Neuronal stem cell (in vitro differentiated cells): ENCODE measurements at regions not wholly inside any gene's neighbourhood (a gene's known extent, or its start where the extent isn't known, plus 50 kb on each side); places are given as distances from the start of the nearest gene placed in this dataset.

ENCODE experiments used
- DNase-seq: peaks from one replicate; pipeline ENCODE4 v3.0.0-alpha.2; 2013; ENCODE audit warnings: low spot score
- H2AFZ ChIP-seq: one replicate; pipeline ENCODE4 v1.6.1; 2013; ENCODE audit warnings: mild to moderate bottlenecking, low read length, inconsistent platforms
- H2AK5ac ChIP-seq: 2 replicates; pipeline ENCODE4 v1.6.1; 2013; ENCODE audit warnings: low read depth, mild to moderate bottlenecking, inconsistent platforms, low read length, moderate library complexity, mixed read lengths
- H2BK120ac ChIP-seq: 2 replicates; pipeline ENCODE4 v1.6.1; 2013; ENCODE audit warnings: low read depth, mild to moderate bottlenecking, inconsistent platforms, low read length, moderate library complexity, mixed read lengths
- H2BK12ac ChIP-seq: one replicate; pipeline ENCODE4 v1.6.1; 2013; ENCODE audit warnings: low read length, inconsistent platforms
- H2BK15ac ChIP-seq: 2 replicates; pipeline ENCODE4 v1.6.1; 2013; ENCODE audit warnings: mild to moderate bottlenecking, low read length, inconsistent platforms, mixed read lengths
- H2BK5ac ChIP-seq: one replicate; pipeline ENCODE4 v1.6.1; 2013; ENCODE audit warnings: inconsistent platforms, mild to moderate bottlenecking, low read length, moderate library complexity
- H3K14ac ChIP-seq: one replicate; pipeline ENCODE4 v1.6.1; 2013; ENCODE audit warnings: low read length, inconsistent platforms
- H3K18ac ChIP-seq: 2 replicates; pipeline ENCODE4 v1.6.1; 2013; ENCODE audit warnings: low read length, inconsistent platforms
- H3K23ac ChIP-seq: 2 replicates; pipeline ENCODE4 v1.6.1; 2013; ENCODE audit warnings: low read depth, mild to moderate bottlenecking, mixed read lengths, low read length, inconsistent platforms; ENCODE audit not compliant: poor library complexity
- H3K27ac ChIP-seq: replicated peaks from 3 replicates; pipeline ENCODE4 v1.5.1; 2013; ENCODE audit warnings: low read length, inconsistent platforms
- H3K27me3 ChIP-seq, 3 experiments: 2 replicates each; pipeline ENCODE4 v1.6.1; 2013; ENCODE audit warnings: low read length in 3 of 3, mild to moderate bottlenecking in 2 of 3, inconsistent platforms in 1 of 3, low read depth in 1 of 3, mixed read lengths in 1 of 3, moderate library complexity in 1 of 3; ENCODE audit not compliant: control insufficient read depth in 3 of 3, insufficient read depth in 3 of 3
- H3K36me3 ChIP-seq, 2 donors: replicated peaks in 1 of 2; 2 replicates each; pipeline ENCODE4 v1.6.1; 2013; ENCODE audit warnings: low read length in 2 of 2; ENCODE audit not compliant: control insufficient read depth in 2 of 2, insufficient read depth in 2 of 2
- H3K4ac ChIP-seq: 2 replicates; pipeline ENCODE4 v1.6.1; 2013; ENCODE audit warnings: inconsistent platforms, mild to moderate bottlenecking, low read length, moderate library complexity
- H3K4me1 ChIP-seq, 2 donors: 1 replicate in 1 of 2; 2 replicates in 1 of 2; pipeline ENCODE4 v1.6.1; 2013; ENCODE audit warnings: low read length in 2 of 2, low read depth in 1 of 2; ENCODE audit not compliant: control insufficient read depth in 2 of 2, insufficient read depth in 1 of 2
- H3K4me2 ChIP-seq: one replicate; pipeline ENCODE4 v1.6.1; 2013; ENCODE audit warnings: mild to moderate bottlenecking, low read length, inconsistent platforms; ENCODE audit not compliant: insufficient read depth, poor library complexity, severe bottlenecking
- H3K4me3 ChIP-seq, 2 donors: 2 replicates each; pipeline ENCODE4 v1.5.1; 2013; ENCODE audit warnings: low read length in 2 of 2, mild to moderate bottlenecking in 2 of 2, inconsistent platforms in 1 of 2, moderate library complexity in 1 of 2
- H3K79me1 ChIP-seq: one replicate; pipeline ENCODE4 v1.6.1; 2013; ENCODE audit warnings: low read depth, mild to moderate bottlenecking, inconsistent platforms, low read length, moderate library complexity
- H3K9ac ChIP-seq: one replicate; pipeline ENCODE4 v1.6.1; 2013; ENCODE audit warnings: mild to moderate bottlenecking, low read depth, low read length, inconsistent platforms; ENCODE audit not compliant: poor library complexity
- H3K9me3 ChIP-seq, 2 donors: replicated peaks in 1 of 2; 2 replicates each; pipeline versions ENCODE3 to v1.6.1; 2013; ENCODE audit warnings: low read length in 2 of 2, mild to moderate bottlenecking in 2 of 2, inconsistent platforms in 1 of 2, low read depth in 1 of 2, mixed read lengths in 1 of 2, moderate library complexity in 1 of 2; ENCODE audit not compliant: control insufficient read depth in 2 of 2, insufficient read depth in 1 of 2
- H4K8ac ChIP-seq: one replicate; pipeline ENCODE4 v1.6.1; 2013; ENCODE audit warnings: low read depth, mild to moderate bottlenecking, inconsistent platforms, low read length, moderate library complexity
- H4K91ac ChIP-seq: one replicate; pipeline ENCODE4 v1.6.1; 2013; ENCODE audit warnings: low read length, low read depth, mild to moderate bottlenecking, inconsistent platforms; ENCODE audit not compliant: poor library complexity
- WGBS, 2 donors: extraction: QIAGEN DNeasy Blood & Tissue Kit; methylation state at CpG; one replicate each; pipeline ENCODE4 v1.1.7; 2013; ENCODE audit warnings: missing lambda C conversion rate in 2 of 2, mixed read lengths in 1 of 2; ENCODE audit not compliant: insufficient read length in 2 of 2, insufficient replicate concordance in 1 of 2; ENCODE audit errors: extremely low coverage in 2 of 2; 5-methylcytosine and 5-hydroxymethylcytosine counted together

GRCh38 chr4:162560073-162560472 lies 396.3 kb upstream of the FSTL5 start:
- Histone ChIP-seq H3K27me3 (no peaks in the 10 kb centered on the region), H4K91ac (no peak overlapping the region), H2BK120ac (no peak overlapping the region), H2BK12ac (no peak overlapping the region), H3K14ac (no peak overlapping the region), H3K23ac (no peak overlapping the region), H3K4ac (no peak overlapping the region), H3K9me3 (no peaks in the 10 kb centered on the region), H3K18ac (no peak overlapping the region), H3K4me2 (no peak overlapping the region), H2AFZ (no peak overlapping the region), H2BK15ac (no peak overlapping the region), H4K8ac (no peak overlapping the region), H3K9ac (no peak overlapping the region), H2BK5ac (no peak overlapping the region), H3K27ac (no peak overlapping the region), H3K4me1 (no peaks in the 10 kb centered on the region), H3K79me1 (no peaks in the 10 kb centered on the region), H3K36me3 (no peaks in the 10 kb centered on the region), H2AK5ac (no peak overlapping the region), H3K4me3 (no peak overlapping the region)
- no peak for DNase-seq
- no CpG with 5 or more reads among the region's 1 CpG for WGBS, 2 donors

GRCh38 chr4:162557516-162558106 lies 393.8 kb upstream of the FSTL5 start:
- Histone ChIP-seq H3K79me1 (no peaks in the 10 kb centered on the region), H2AFZ (no peak overlapping the region), H2BK15ac (no peak overlapping the region), H2BK5ac (no peak overlapping the region), H3K4me2 (no peak overlapping the region), H3K23ac (no peak overlapping the region), H2BK120ac (no peak overlapping the region), H3K9ac (no peak overlapping the region), H4K8ac (no peak overlapping the region), H2AK5ac (no peak overlapping the region), H3K27me3 (no peaks in the 10 kb centered on the region), H2BK12ac (no peak overlapping the region), H4K91ac (no peak overlapping the region), H3K9me3 (no peaks in the 10 kb centered on the region), H3K4me1 (no peaks in the 10 kb centered on the region), H3K27ac (no peak overlapping the region), H3K14ac (no peak overlapping the region), H3K4me3 (no peak overlapping the region), H3K36me3 (no peaks in the 10 kb centered on the region), H3K18ac (no peak overlapping the region), H3K4ac (no peak overlapping the region)
- WGBS, 2 donors, result no CpG with 5 or more reads among the region's 4 CpGs
- DNase-seq, result no peak

- Histone ChIP-seq H2AFZ (no peak overlapping the region), H3K9me3 (no peaks in the 10 kb centered on the region), H3K4ac (no peak overlapping the region), H3K4me2 (no peak overlapping the region), H3K4me3 (no peak overlapping the region), H2AK5ac (no peak overlapping the region), H2BK15ac (no peak overlapping the region), H3K23ac (no peak overlapping the region), H3K14ac (no peak overlapping the region), H4K91ac (no peak overlapping the region), H3K18ac (no peak overlapping the region), H4K8ac (no peak overlapping the region), H3K4me1 (no peaks in the 10 kb centered on the region), H3K36me3 (no peaks in the 10 kb centered on the region), H3K9ac (no peak overlapping the region), H3K79me1 (no peaks in the 10 kb centered on the region), H3K27me3 (no peaks in the 10 kb centered on the region), H2BK120ac (no peak overlapping the region), H2BK5ac (no peak overlapping the region), H2BK12ac (no peak overlapping the region), H3K27ac (no peak overlapping the region)
- DNase-seq, result no peak
- no CpG with 5 or more reads among the region's 1 CpG for WGBS, 2 donors
Measured at GRCh38 chr4:162535121-162535520, 371.3 kb upstream of the FSTL5 start.

GRCh38 chr4:162523171-162523570 lies 359.4 kb upstream of the FSTL5 start:
- Histone ChIP-seq H3K18ac (no peak overlapping the region), H2BK12ac (no peak overlapping the region), H2AK5ac (no peak overlapping the region), H3K9me3 (no peaks in the 10 kb centered on the region), H3K27me3 (no peaks in the 10 kb centered on the region), H2BK120ac (no peak overlapping the region), H2BK5ac (no peak overlapping the region), H3K4me3 (no peak overlapping the region), H2AFZ (no peak overlapping the region), H2BK15ac (no peak overlapping the region), H3K4ac (no peak overlapping the region), H3K4me2 (no peak overlapping the region), H3K4me1 (no peaks in the 10 kb centered on the region), H3K79me1 (no peaks in the 10 kb centered on the region), H3K9ac (no peak overlapping the region), H3K27ac (no peak overlapping the region), H3K23ac (no peak overlapping the region), H4K91ac (no peak overlapping the region), H3K36me3 (no peaks in the 10 kb centered on the region), H3K14ac (no peak overlapping the region), H4K8ac (no peak overlapping the region)
- WGBS, 2 donors, result no CpG with 5 or more reads among the region's 4 CpGs
- no peak for DNase-seq
